MM.1S (cell line): ENCODE measurements at regions not wholly inside any gene's neighbourhood (a gene's known extent, or its start where the extent isn't known, plus 50 kb on each side); places are given as distances from the start of the nearest gene placed in this dataset.

Source experiments
- EZH2 ChIP-seq: fragments of 300-600 bp; sonication (generic); optimal IDR thresholded peaks from 2 replicates; pipeline ENCODE3; 2017; ENCODE audit warnings: low read depth, mild to moderate bottlenecking, antibody characterized with exemption, low read length, mixed read lengths
- EZH2phosphoT487 ChIP-seq: fragments of 300-600 bp; sonication (generic); IDR thresholded peaks from 2 replicates; pipeline ENCODE4 v1.6.1; 2018; ENCODE audit warnings: antibody characterized with exemption, low read length
- TF ChIP-seq, protein P1 (sequence below): fragments of 300-600 bp; sonication (generic); IDR thresholded peaks from 2 replicates; pipeline ENCODE4 v1.5.1; 2016; ENCODE audit warnings: antibody characterized with exemption, low read length, mixed read lengths

DNA sequence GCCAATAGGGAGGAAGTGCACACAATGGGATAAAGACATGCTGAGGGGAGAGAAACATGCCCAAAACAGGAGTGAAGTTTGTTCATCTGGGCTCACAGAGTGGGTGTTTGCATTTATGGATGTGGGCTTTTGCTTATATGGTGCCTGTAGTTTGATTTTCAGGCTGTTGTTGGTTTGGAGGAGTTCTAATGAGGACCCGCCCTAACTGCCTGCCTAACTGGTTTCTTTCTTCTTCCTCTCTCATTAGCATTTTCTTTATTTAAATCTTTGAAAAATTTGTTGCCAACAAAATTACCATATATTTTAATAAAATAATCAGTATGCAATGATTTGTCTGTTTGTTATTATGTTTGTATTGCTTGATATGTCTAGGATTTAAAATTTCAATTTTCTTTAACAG, 1965.8 kb downstream of the C4orf33 start:
- TF ChIP-seq, protein P1, sequence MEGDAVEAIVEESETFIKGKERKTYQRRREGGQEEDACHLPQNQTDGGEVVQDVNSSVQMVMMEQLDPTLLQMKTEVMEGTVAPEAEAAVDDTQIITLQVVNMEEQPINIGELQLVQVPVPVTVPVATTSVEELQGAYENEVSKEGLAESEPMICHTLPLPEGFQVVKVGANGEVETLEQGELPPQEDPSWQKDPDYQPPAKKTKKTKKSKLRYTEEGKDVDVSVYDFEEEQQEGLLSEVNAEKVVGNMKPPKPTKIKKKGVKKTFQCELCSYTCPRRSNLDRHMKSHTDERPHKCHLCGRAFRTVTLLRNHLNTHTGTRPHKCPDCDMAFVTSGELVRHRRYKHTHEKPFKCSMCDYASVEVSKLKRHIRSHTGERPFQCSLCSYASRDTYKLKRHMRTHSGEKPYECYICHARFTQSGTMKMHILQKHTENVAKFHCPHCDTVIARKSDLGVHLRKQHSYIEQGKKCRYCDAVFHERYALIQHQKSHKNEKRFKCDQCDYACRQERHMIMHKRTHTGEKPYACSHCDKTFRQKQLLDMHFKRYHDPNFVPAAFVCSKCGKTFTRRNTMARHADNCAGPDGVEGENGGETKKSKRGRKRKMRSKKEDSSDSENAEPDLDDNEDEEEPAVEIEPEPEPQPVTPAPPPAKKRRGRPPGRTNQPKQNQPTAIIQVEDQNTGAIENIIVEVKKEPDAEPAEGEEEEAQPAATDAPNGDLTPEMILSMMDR: no peak
- TF ChIP-seq EZH2 (no peak), EZH2phosphoT487 (no peak)
